ENCODE measurements at regions not wholly inside any gene's neighbourhood (a gene's known extent, or its start where the extent isn't known, plus 50 kb on each side); places are given as distances from the start of the nearest gene placed in this dataset.

DNA sequence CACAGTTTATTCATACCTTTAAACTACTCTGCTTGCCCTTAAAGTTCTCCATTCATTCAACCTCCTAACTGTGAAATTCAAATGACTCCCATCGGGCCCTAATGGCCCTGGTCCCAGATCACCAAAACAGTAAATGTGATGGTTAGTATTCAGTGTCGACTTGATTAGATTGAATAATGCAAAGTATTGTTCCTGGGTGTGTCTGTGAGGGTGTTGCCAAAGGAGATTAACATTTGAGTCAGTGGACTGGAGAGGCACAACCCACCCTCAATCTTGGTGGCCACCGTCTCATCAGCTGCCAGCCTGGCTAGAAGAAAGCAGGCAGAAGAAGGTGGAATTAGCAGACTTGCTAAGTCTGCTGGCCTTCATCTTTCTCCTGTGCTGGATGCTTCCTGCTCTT is 80.1 kb upstream of the PLXNA4 start:
- no peak for TF ChIP-seq EZH2 (IDR thresholded peaks at IDR 0.05; ENCODE audit: borderline replicate concordance, low read depth, low read length, severe bottlenecking)
- TF ChIP-seq, protein P1, sequence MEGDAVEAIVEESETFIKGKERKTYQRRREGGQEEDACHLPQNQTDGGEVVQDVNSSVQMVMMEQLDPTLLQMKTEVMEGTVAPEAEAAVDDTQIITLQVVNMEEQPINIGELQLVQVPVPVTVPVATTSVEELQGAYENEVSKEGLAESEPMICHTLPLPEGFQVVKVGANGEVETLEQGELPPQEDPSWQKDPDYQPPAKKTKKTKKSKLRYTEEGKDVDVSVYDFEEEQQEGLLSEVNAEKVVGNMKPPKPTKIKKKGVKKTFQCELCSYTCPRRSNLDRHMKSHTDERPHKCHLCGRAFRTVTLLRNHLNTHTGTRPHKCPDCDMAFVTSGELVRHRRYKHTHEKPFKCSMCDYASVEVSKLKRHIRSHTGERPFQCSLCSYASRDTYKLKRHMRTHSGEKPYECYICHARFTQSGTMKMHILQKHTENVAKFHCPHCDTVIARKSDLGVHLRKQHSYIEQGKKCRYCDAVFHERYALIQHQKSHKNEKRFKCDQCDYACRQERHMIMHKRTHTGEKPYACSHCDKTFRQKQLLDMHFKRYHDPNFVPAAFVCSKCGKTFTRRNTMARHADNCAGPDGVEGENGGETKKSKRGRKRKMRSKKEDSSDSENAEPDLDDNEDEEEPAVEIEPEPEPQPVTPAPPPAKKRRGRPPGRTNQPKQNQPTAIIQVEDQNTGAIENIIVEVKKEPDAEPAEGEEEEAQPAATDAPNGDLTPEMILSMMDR (IDR thresholded peaks at IDR 0.05; ENCODE audit: borderline replicate concordance, extremely low read depth, low read length, poor library complexity, severe bottlenecking) = no peak
- H3K4me1 ChIP-seq (ENCODE audit: insufficient read depth, low read length) = peaks cover 46% of the 10 kb centered on the region
- H3K9me3 ChIP-seq (ENCODE audit: insufficient read depth, low read length, severe bottlenecking) = no peaks in the 10 kb centered on the region
- H3K79me2 ChIP-seq (ENCODE audit: insufficient read depth, low read length) = no peaks in the 10 kb centered on the region
- H3K4me3 ChIP-seq (ENCODE audit: low read depth in 1 of 2, low read length in 2 of 2) = no peak overlapping the region
- 0 out of 2 replicates have a peak overlapping the region, but pooled peaks have one; percentile 1 for H2AFZ ChIP-seq (ENCODE audit: low read depth, low read length)
- no peaks in the 10 kb centered on the region for H3K27me3 ChIP-seq (ENCODE audit: insufficient read depth, low read length, poor library complexity)
- H3K4me2 ChIP-seq (ENCODE audit: insufficient read depth, low read length) = peak overlapping the region; percentile 69; the same call in 1 of the 2 replicates
- DNase-seq (no peak), ATAC-seq (ENCODE audit: insufficient read depth, low read depth) (no peak)
- peak overlapping the region; percentile 93 for H3K27ac ChIP-seq (ENCODE audit: low read length)
- H3K36me3 ChIP-seq (ENCODE audit: insufficient read depth, low read length) = no peaks in the 10 kb centered on the region
- no peak overlapping the region for H3K9ac ChIP-seq (ENCODE audit: low read depth, low read length)
- H4K20me1 ChIP-seq (ENCODE audit: insufficient read depth, low read length) = no peaks in the 10 kb centered on the region

GRCh38 chr7:132655131-132655727 is 79.0 kb upstream of the PLXNA4 start:
- peak overlapping the region; percentile 93 for H3K27ac ChIP-seq (ENCODE audit: low read length)
- peak overlapping the region; percentile 87 for H2AFZ ChIP-seq (ENCODE audit: low read depth, low read length)
- H3K36me3 ChIP-seq (ENCODE audit: insufficient read depth, low read length) = no peaks in the 10 kb centered on the region
- peak overlapping the region; percentile 59 for H3K9ac ChIP-seq (ENCODE audit: low read depth, low read length)
- H3K4me3 ChIP-seq (ENCODE audit: low read depth in 1 of 2, low read length in 2 of 2) = peak overlapping the region; percentile 7 to 54; a peak in 3 of 4 replicates
- H3K4me1 ChIP-seq (ENCODE audit: insufficient read depth, low read length) = peaks cover 46% of the 10 kb centered on the region
- no peaks in the 10 kb centered on the region for H3K27me3 ChIP-seq (ENCODE audit: insufficient read depth, low read length, poor library complexity)
- ATAC-seq (ENCODE audit: insufficient read depth, low read depth) (peak; percentile 94), DNase-seq (peak; percentile 91)
- H3K9me3 ChIP-seq (ENCODE audit: insufficient read depth, low read length, severe bottlenecking) = no peaks in the 10 kb centered on the region
- TF ChIP-seq EZH2 (IDR thresholded peaks at IDR 0.05; ENCODE audit: borderline replicate concordance, low read depth, low read length, severe bottlenecking) = no peak
- TF ChIP-seq, protein P1 (IDR thresholded peaks at IDR 0.05; ENCODE audit: borderline replicate concordance, extremely low read depth, low read length, poor library complexity, severe bottlenecking) = no peak
- no peaks in the 10 kb centered on the region for H4K20me1 ChIP-seq (ENCODE audit: insufficient read depth, low read length)
- H3K4me2 ChIP-seq (ENCODE audit: insufficient read depth, low read length) = peak overlapping the region; percentile 69
- H3K79me2 ChIP-seq (ENCODE audit: insufficient read depth, low read length) = no peaks in the 10 kb centered on the region

DNA sequence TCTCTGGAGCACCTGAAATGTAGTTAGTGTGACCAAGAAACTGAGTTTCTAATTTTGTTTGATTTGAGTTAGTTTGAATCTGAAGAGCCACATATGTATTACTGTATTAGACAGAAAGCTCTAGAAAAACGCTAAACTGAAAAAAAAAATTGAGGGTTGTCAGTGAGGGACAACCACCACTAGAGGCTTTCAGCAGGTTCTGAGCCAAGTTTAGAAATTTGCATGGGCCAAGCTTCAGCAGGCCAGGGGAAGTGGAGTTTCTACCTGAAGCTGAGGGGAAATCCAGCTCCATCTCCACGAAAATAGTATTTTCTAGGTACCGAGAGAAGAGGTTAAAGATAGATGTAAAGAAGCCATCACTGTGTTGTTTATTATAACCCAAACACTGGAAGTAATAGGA is 77.9 kb upstream of the PLXNA4 start:
- H3K4me1 ChIP-seq (ENCODE audit: insufficient read depth, low read length) = peaks cover 46% of the 10 kb centered on the region
- no peaks in the 10 kb centered on the region for H3K9me3 ChIP-seq (ENCODE audit: insufficient read depth, low read length, severe bottlenecking)
- no peak overlapping the region for H3K4me2 ChIP-seq (ENCODE audit: insufficient read depth, low read length)
- H3K36me3 ChIP-seq (ENCODE audit: insufficient read depth, low read length) = no peaks in the 10 kb centered on the region
- DNase-seq = peak; percentile 40
- no peaks in the 10 kb centered on the region for H4K20me1 ChIP-seq (ENCODE audit: insufficient read depth, low read length)
- TF ChIP-seq EZH2 (IDR thresholded peaks at IDR 0.05; ENCODE audit: borderline replicate concordance, low read depth, low read length, severe bottlenecking) = no peak
- TF ChIP-seq, protein P1 (IDR thresholded peaks at IDR 0.05; ENCODE audit: borderline replicate concordance, extremely low read depth, low read length, poor library complexity, severe bottlenecking) = peak; percentile 60
- H3K4me3 ChIP-seq (ENCODE audit: low read depth in 1 of 2, low read length in 2 of 2) = no peak overlapping the region
- H3K79me2 ChIP-seq (ENCODE audit: insufficient read depth, low read length) = no peaks in the 10 kb centered on the region
- ATAC-seq (ENCODE audit: insufficient read depth, low read depth) = no peak
- peak overlapping the region; percentile 93 for H3K27ac ChIP-seq (ENCODE audit: low read length)
- H3K9ac ChIP-seq (ENCODE audit: low read depth, low read length) = 0 out of 2 replicates have a peak overlapping the region, but pooled peaks have one; percentile 59
- H3K27me3 ChIP-seq (ENCODE audit: insufficient read depth, low read length, poor library complexity) = no peaks in the 10 kb centered on the region
- no peak overlapping the region; the same call in 1 of the 2 replicates for H2AFZ ChIP-seq (ENCODE audit: low read depth, low read length)

Data from DND-41 (cell line).